ENCODE measurements at regions not wholly inside any gene's neighbourhood (a gene's known extent, or its start where the extent isn't known, plus 50 kb on each side); places are given as distances from the start of the nearest gene placed in this dataset.

DNA sequence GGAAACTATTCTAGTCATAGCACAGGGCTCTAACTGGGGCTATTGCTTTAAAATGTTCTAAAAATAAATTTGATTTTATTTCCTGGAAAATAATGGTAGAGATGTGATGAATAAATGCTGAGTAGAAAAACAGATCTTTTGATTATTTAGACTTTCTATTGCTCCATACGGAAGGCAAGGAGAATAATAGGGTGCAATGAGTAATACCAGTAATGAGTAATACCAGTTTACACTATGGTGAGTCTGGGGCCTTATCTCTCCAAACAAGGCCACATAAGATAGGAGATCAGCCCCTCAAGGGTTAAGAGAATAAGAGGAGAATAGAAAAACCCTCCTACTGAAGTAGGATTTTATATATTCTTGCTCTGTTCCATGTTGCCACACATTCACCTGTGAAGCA is 390.4 kb downstream of the KLF5 start:
- H3K27ac ChIP-seq (ENCODE audit: low read length), result no peak overlapping the region
- DNase-seq (ENCODE audit: low read depth, low spot score) (no peak), ATAC-seq (no peak)
- BruUV-seq (replicated peaks), result no TSS peak
- H3K4me1 ChIP-seq (ENCODE audit: control insufficient read depth, insufficient read depth, low read length), result no peaks in the 10 kb centered on the region
- in situ Hi-C loops (cut with HindIII; ENCODE audit: low pct_unique_long_range_greater_than_20kb, low sequenced_read_pairs), result no loop called here
- intact Hi-C loops (cut with micrococcal nuclease; ENCODE audit: unreplicated experiment), result no loop called here
- no peaks in the 10 kb centered on the region for H3K27me3 ChIP-seq (ENCODE audit: control insufficient read depth, insufficient read depth, low read length)
- no peak overlapping the region for H3K4me3 ChIP-seq (ENCODE audit: low read depth in 2 of 2, low read length in 2 of 2)
- no peaks in the 10 kb centered on the region for H3K9me3 ChIP-seq (ENCODE audit: control insufficient read depth, insufficient read depth, low read depth, low read length)
- H3K36me3 ChIP-seq (ENCODE audit: control insufficient read depth, insufficient read depth, low read length), result no peaks in the 10 kb centered on the region
- TF ChIP-seq, protein P1, sequence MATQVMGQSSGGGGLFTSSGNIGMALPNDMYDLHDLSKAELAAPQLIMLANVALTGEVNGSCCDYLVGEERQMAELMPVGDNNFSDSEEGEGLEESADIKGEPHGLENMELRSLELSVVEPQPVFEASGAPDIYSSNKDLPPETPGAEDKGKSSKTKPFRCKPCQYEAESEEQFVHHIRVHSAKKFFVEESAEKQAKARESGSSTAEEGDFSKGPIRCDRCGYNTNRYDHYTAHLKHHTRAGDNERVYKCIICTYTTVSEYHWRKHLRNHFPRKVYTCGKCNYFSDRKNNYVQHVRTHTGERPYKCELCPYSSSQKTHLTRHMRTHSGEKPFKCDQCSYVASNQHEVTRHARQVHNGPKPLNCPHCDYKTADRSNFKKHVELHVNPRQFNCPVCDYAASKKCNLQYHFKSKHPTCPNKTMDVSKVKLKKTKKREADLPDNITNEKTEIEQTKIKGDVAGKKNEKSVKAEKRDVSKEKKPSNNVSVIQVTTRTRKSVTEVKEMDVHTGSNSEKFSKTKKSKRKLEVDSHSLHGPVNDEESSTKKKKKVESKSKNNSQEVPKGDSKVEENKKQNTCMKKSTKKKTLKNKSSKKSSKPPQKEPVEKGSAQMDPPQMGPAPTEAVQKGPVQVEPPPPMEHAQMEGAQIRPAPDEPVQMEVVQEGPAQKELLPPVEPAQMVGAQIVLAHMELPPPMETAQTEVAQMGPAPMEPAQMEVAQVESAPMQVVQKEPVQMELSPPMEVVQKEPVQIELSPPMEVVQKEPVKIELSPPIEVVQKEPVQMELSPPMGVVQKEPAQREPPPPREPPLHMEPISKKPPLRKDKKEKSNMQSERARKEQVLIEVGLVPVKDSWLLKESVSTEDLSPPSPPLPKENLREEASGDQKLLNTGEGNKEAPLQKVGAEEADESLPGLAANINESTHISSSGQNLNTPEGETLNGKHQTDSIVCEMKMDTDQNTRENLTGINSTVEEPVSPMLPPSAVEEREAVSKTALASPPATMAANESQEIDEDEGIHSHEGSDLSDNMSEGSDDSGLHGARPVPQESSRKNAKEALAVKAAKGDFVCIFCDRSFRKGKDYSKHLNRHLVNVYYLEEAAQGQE (IDR thresholded peaks at IDR 0.05; ENCODE audit: insufficient read depth in 1 of 2, low read depth in 2 of 2, low read length in 1 of 2), result no peak
- no peak for TF ChIP-seq TCF7L2 (IDR thresholded peaks at IDR 0.05; ENCODE audit: low read depth, low read length)
- TF ChIP-seq SIN3A (IDR thresholded peaks at IDR 0.05; ENCODE audit: borderline replicate concordance, insufficient read depth, low read depth, low read length), result no peak
- TF ChIP-seq, protein P2, sequence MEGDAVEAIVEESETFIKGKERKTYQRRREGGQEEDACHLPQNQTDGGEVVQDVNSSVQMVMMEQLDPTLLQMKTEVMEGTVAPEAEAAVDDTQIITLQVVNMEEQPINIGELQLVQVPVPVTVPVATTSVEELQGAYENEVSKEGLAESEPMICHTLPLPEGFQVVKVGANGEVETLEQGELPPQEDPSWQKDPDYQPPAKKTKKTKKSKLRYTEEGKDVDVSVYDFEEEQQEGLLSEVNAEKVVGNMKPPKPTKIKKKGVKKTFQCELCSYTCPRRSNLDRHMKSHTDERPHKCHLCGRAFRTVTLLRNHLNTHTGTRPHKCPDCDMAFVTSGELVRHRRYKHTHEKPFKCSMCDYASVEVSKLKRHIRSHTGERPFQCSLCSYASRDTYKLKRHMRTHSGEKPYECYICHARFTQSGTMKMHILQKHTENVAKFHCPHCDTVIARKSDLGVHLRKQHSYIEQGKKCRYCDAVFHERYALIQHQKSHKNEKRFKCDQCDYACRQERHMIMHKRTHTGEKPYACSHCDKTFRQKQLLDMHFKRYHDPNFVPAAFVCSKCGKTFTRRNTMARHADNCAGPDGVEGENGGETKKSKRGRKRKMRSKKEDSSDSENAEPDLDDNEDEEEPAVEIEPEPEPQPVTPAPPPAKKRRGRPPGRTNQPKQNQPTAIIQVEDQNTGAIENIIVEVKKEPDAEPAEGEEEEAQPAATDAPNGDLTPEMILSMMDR (IDR thresholded peaks at IDR 0.05), result no peak
- TF ChIP-seq POLR2AphosphoS5 (IDR thresholded peaks at IDR 0.05; ENCODE audit: low read depth, low read length), result no peak
- ChIA-PET POLR2A (no interaction called here), CTCF (no interaction called here)

DNA sequence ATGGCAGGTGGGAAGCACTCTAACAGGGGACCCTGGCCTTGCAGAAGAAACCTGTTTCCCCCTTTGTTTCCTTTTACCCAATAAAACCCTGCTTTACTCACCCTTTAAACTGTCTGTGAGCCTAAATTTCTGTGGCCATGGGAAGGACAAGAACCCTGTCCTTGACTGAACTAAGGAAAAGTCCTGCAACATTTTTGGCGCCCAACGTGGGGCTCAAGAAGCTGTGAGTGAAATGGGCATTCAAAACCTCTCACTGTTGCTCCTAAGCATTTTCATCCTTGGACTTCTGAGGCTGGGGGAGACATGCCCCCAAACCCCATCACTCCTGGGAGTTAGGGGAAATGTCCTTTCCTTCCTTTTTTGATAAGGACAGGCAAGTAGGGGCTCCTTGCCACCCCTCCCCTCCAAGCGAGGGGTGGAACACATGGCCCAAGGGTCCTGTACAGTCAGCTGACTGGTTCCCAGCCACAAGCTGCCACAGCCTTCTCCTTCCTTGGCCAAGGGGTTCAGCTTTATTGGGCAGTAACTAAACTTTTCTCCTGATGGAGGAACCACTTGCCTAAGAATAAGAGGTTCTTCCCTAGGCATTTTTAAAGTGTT is 381.6 kb downstream of the KLF5 start:
- no TSS peak for BruUV-seq (replicated peaks)
- POLR2A ChIA-PET, result no interaction called here
- DNase-seq (ENCODE audit: low read depth, low spot score), result no peak
- Histone ChIP-seq H3K4me1 (ENCODE audit: control insufficient read depth, insufficient read depth, low read length) (no peaks in the 10 kb centered on the region), H3K27me3 (ENCODE audit: control insufficient read depth, insufficient read depth, low read length) (no peaks in the 10 kb centered on the region), H3K27ac (ENCODE audit: low read length) (no peak overlapping the region), H3K36me3 (ENCODE audit: control insufficient read depth, insufficient read depth, low read length) (no peaks in the 10 kb centered on the region), H3K9me3 (ENCODE audit: control insufficient read depth, insufficient read depth, low read depth, low read length) (0 out of 2 replicates have a peak, but pooled peaks cover 4% of the 10 kb centered on the region), H3K4me3 (ENCODE audit: low read depth in 2 of 2, low read length in 2 of 2) (no peak overlapping the region)
- no peak for TF ChIP-seq POLR2AphosphoS5 (IDR thresholded peaks at IDR 0.05; ENCODE audit: low read depth, low read length)
- TF ChIP-seq, protein P2 (IDR thresholded peaks at IDR 0.05), result no peak
- no peak for TF ChIP-seq TCF7L2 (IDR thresholded peaks at IDR 0.05; ENCODE audit: low read depth, low read length)
- intact Hi-C loops (cut with micrococcal nuclease; ENCODE audit: unreplicated experiment), result no loop called here
- CTCF ChIA-PET, result no interaction called here
- in situ Hi-C loops (cut with HindIII; ENCODE audit: low pct_unique_long_range_greater_than_20kb, low sequenced_read_pairs), result no loop called here
- no peak for ATAC-seq
